HepG2 (cell line): ENCODE measurements at regions not wholly inside any gene's neighbourhood (a gene's known extent, or its start where the extent isn't known, plus 50 kb on each side); places are given as distances from the start of the nearest gene placed in this dataset.

Experiments used
- ATAC-seq: fragments of 200-7000 bp; cut with Tn5 transposase; 3 replicates; pipeline ENCODE4 v1.9.1; 2020; ENCODE audit warnings: mild to moderate bottlenecking, moderate library complexity
- BruUV-seq: library from RNA; stranded (reverse); fragments of 400-500 nt; replicated peaks from 2 replicates; lab custom pipeline; 2021; lab: Mats Ljungman, UMichigan
- CTCF ChIA-PET: fragments of 300-600 bp; formaldehyde crosslinking; extraction: SDS; loops from one replicate; lab custom pipeline; 2021; ENCODE audit warnings: low total read pairs, inconsistent platforms, low intra/inter-chr PET ratio; lab: Yijun Ruan, JAX
- POLR2A ChIA-PET: fragments of 350-600 bp; sonication (Branson Sonifier 250); formaldehyde crosslinking; loops from one replicate; lab custom pipeline; 2020; ENCODE audit warnings: antibody characterized with exemption, inconsistent platforms; lab: Yijun Ruan, JAX
- DNase-seq: peaks from one replicate; pipeline ENCODE4 v3.0.0-alpha.2; 2015; ENCODE audit warnings: low spot score
- FAIRE-seq: peaks from 3 replicates; lab custom pipeline; 2011; peaks lifted over from hg19 to GRCh38; lab: Jason Lieb, UNC
- H2AFZ ChIP-seq: one replicate; pipeline ENCODE4 v1.6.1; 2011; ENCODE audit warnings: low read length, inconsistent platforms
- H3K27ac ChIP-seq: fragments of 300-600 bp; 3 replicates; pipeline ENCODE4 v1.8.0; 2011; ENCODE audit warnings: mixed run types, mild to moderate bottlenecking, mixed read lengths, low read length, inconsistent platforms; ENCODE audit not compliant: insufficient read depth; ENCODE audit errors: extremely low read length
- H3K27me3 ChIP-seq, 2 experiments: fragments of 200-600 bp in 1 of 2; 2 replicates in 1 of 2; 3 replicates in 1 of 2; pipeline versions ENCODE4 v1.6.0 to v1.8.0; 2011; ENCODE audit warnings: low read length in 2 of 2, mild to moderate bottlenecking in 2 of 2, moderate library complexity in 2 of 2, inconsistent platforms in 1 of 2; ENCODE audit not compliant: insufficient read depth in 2 of 2, control insufficient read depth in 1 of 2
- H3K36me3 ChIP-seq, 2 experiments: fragments of 200-600 bp in 1 of 2; replicated peaks in 1 of 2; 2 replicates in 1 of 2; 3 replicates in 1 of 2; pipeline versions ENCODE4 v1.5.1 to v1.8.0; 2011; ENCODE audit warnings: low read length in 2 of 2, inconsistent platforms in 1 of 2; ENCODE audit not compliant: insufficient read depth in 2 of 2, control insufficient read depth in 1 of 2
- H3K4me1 ChIP-seq: 2 replicates; pipeline ENCODE4 v1.5.1; 2012; ENCODE audit warnings: low read length, inconsistent platforms; ENCODE audit not compliant: insufficient read depth
- H3K4me2 ChIP-seq: 2 replicates; pipeline ENCODE4 v1.6.0; 2011; ENCODE audit warnings: low read depth, low read length, inconsistent platforms
- H3K4me3 ChIP-seq, 3 experiments: fragments of 200-600 bp in 1 of 3; sonication (generic), shearing (Covaris generic) in 1 of 3; replicated peaks in 1 of 3; 2 replicates each; pipeline ENCODE4 v1.5.1; 2011 to 2016; ENCODE audit warnings: low read length in 3 of 3, inconsistent platforms in 2 of 3, low read depth in 2 of 3, mild to moderate bottlenecking in 2 of 3, control low read depth in 1 of 3, mixed read lengths in 1 of 3; ENCODE audit not compliant: insufficient read depth in 1 of 3
- H3K79me2 ChIP-seq: one replicate; pipeline ENCODE4 v1.6.1; 2011; ENCODE audit warnings: low read length, inconsistent platforms; ENCODE audit not compliant: insufficient read depth
- H3K9ac ChIP-seq: 2 replicates; pipeline ENCODE4 v1.6.0; 2011; ENCODE audit warnings: mild to moderate bottlenecking, low read depth, low read length, inconsistent platforms; ENCODE audit not compliant: insufficient read depth
- H3K9me3 ChIP-seq: 2 replicates; pipeline ENCODE4 v1.5.1; 2012; ENCODE audit warnings: mild to moderate bottlenecking, low read length
- H4K20me1 ChIP-seq: 2 replicates; pipeline ENCODE4 v1.6.0; 2011; ENCODE audit warnings: inconsistent platforms, mild to moderate bottlenecking, low read length, moderate library complexity; ENCODE audit not compliant: insufficient read depth
- DPF2 ChIP-seq: sonication (generic); formaldehyde crosslinking; IDR thresholded peaks from 2 replicates; pipeline ENCODE4 v1.4.0; 2020; ENCODE audit warnings: mild to moderate bottlenecking, low read depth, missing genetic modification reagents, borderline replicate concordance
- FOXO4 ChIP-seq: sonication (generic); formaldehyde crosslinking; conservative IDR thresholded peaks from 2 replicates; pipeline ENCODE4 v1.8.1; 2023; ENCODE audit warnings: missing genetic modification reagents
- NRL ChIP-seq: sonication (generic); formaldehyde crosslinking; IDR thresholded peaks from 2 replicates; pipeline ENCODE4 v1.5.0; 2020; ENCODE audit warnings: missing genetic modification reagents, mild to moderate bottlenecking, moderate library complexity, borderline replicate concordance
- SKI ChIP-seq: fragments of 450-650 bp; IDR thresholded peaks from one replicate; pipeline ENCODE4 v1.6.1; 2018; ENCODE audit warnings: mild to moderate bottlenecking; ENCODE audit not compliant: partially characterized antibody
- STAG1 ChIP-seq: sonication (generic); formaldehyde crosslinking; IDR thresholded peaks from 2 replicates; pipeline ENCODE4 v1.4.0; 2020; ENCODE audit warnings: missing genetic modification reagents
- ZFY ChIP-seq: sonication (generic); formaldehyde crosslinking; IDR thresholded peaks from 2 replicates; pipeline ENCODE4 v1.4.0; 2020; ENCODE audit warnings: missing genetic modification reagents
- WGBS: methylation state at CpG from one replicate; pipeline ENCODE4 v1.1.6; 2017; ENCODE audit warnings: low lambda C conversion rate; 5-methylcytosine and 5-hydroxymethylcytosine counted together
- in situ Hi-C: cut with HindIII; loops from 2 replicates; pipeline ENCODE4 v1.10.0; 2017; ENCODE audit warnings: low pct_unique_long_range_greater_than_20kb; ENCODE audit not compliant: extremely low pct_ligation_motif_present
- intact Hi-C: fragments of 100-400 bp; cut with micrococcal nuclease; formaldehyde crosslinking; loops from one replicate; pipeline ENCODE4 v1.10.0; 2022; ENCODE audit not compliant: unreplicated experiment
- TF ChIP-seq, protein P1 (sequence below): sonication (generic); formaldehyde crosslinking; IDR thresholded peaks from 2 replicates; pipeline ENCODE4 v1.4.0; 2020; ENCODE audit warnings: missing genetic modification reagents, borderline replicate concordance
- TF ChIP-seq, protein P2 (sequence below): fragments of 450-650 bp; IDR thresholded peaks from 2 replicates; pipeline ENCODE4 v1.6.1; 2017

GRCh38 chr3:188062216-188062615 lies 91.7 kb upstream of the LPP start:
- no TSS peak for BruUV-seq
- 92% methylated on average over 2 of the region's 2 CpGs for WGBS
- ATAC-seq, result no peak
- intact Hi-C loops, result no loop called here
- no peaks in the 10 kb centered on the region for H3K79me2 ChIP-seq
- H2AFZ ChIP-seq, result no peak overlapping the region
- no peaks in the 10 kb centered on the region for H3K36me3 ChIP-seq
- no peak overlapping the region for H3K27ac ChIP-seq
- H3K9me3 ChIP-seq, result no peaks in the 10 kb centered on the region
- DNase-seq, result no peak
- no peak for FAIRE-seq
- TF ChIP-seq ZFY, result no peak
- no peak for TF ChIP-seq STAG1 (CRISPR knock-in tag)
- TF ChIP-seq, protein P1, sequence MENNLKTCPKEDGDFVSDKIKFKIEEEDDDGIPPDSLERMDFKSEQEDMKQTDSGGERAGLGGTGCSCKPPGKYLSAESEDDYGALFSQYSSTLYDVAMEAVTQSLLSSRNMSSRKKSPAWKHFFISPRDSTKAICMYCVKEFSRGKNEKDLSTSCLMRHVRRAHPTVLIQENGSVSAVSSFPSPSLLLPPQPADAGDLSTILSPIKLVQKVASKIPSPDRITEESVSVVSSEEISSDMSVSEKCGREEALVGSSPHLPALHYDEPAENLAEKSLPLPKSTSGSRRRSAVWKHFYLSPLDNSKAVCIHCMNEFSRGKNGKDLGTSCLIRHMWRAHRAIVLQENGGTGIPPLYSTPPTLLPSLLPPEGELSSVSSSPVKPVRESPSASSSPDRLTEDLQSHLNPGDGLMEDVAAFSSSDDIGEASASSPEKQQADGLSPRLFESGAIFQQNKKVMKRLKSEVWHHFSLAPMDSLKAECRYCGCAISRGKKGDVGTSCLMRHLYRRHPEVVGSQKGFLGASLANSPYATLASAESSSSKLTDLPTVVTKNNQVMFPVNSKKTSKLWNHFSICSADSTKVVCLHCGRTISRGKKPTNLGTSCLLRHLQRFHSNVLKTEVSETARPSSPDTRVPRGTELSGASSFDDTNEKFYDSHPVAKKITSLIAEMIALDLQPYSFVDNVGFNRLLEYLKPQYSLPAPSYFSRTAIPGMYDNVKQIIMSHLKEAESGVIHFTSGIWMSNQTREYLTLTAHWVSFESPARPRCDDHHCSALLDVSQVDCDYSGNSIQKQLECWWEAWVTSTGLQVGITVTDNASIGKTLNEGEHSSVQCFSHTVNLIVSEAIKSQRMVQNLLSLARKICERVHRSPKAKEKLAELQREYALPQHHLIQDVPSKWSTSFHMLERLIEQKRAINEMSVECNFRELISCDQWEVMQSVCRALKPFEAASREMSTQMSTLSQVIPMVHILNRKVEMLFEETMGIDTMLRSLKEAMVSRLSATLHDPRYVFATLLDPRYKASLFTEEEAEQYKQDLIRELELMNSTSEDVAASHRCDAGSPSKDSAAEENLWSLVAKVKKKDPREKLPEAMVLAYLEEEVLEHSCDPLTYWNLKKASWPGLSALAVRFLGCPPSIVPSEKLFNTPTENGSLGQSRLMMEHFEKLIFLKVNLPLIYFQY (CRISPR knock-in tag), result no peak
- no peak for TF ChIP-seq SKI
- no peak for TF ChIP-seq DPF2
- TF ChIP-seq, protein P2, sequence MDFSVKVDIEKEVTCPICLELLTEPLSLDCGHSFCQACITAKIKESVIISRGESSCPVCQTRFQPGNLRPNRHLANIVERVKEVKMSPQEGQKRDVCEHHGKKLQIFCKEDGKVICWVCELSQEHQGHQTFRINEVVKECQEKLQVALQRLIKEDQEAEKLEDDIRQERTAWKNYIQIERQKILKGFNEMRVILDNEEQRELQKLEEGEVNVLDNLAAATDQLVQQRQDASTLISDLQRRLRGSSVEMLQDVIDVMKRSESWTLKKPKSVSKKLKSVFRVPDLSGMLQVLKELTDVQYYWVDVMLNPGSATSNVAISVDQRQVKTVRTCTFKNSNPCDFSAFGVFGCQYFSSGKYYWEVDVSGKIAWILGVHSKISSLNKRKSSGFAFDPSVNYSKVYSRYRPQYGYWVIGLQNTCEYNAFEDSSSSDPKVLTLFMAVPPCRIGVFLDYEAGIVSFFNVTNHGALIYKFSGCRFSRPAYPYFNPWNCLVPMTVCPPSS, result no peak
- no peak for TF ChIP-seq FOXO4 (CRISPR knock-in tag)
- TF ChIP-seq NRL, result no peak
- peaks cover 58% of the 10 kb centered on the region for H3K4me1 ChIP-seq
- H3K4me2 ChIP-seq, result no peak overlapping the region
- ChIA-PET CTCF (no interaction called here), POLR2A (interaction anchor here (1.1 kb wide), 1 partner anchor 59 kb away, joined by 3 read pairs; no protein-coding TSS in a partner anchor)
- no peaks in the 10 kb centered on the region for H3K27me3 ChIP-seq
- no peak overlapping the region for H3K4me3 ChIP-seq
- in situ Hi-C loops, result no loop called here
- H3K9ac ChIP-seq, result no peak overlapping the region
- no peaks in the 10 kb centered on the region for H4K20me1 ChIP-seq
